WTC11 (cell line): ENCODE measurements at regions not wholly inside any gene's neighbourhood (a gene's known extent, or its start where the extent isn't known, plus 50 kb on each side); places are given as distances from the start of the nearest gene placed in this dataset.

Source experiments
- ATAC-seq: fragments of 200-7000 bp; cut with Tn5 transposase; 2 replicates; pipeline ENCODE4 v1.10.0; 2021; ENCODE audit warnings: mild to moderate bottlenecking, moderate library complexity
- CTCF ChIA-PET: fragments of 300-600 bp; sonication (Branson Sonifier 250); formaldehyde crosslinking; loops from one replicate; lab custom pipeline; 2021; ENCODE audit warnings: antibody characterized with exemption; lab: Charles Lee
- POLR2A ChIA-PET: fragments of 350-600 bp; sonication (Branson Sonifier 250); formaldehyde crosslinking; loops from one replicate; lab custom pipeline; 2021; ENCODE audit warnings: antibody characterized with exemption; lab: Charles Lee
- DNase-seq: peaks from one replicate; pipeline ENCODE4 v3.0.0; 2021; ENCODE audit warnings: low spot score
- H3K27ac Mint-ChIP-seq: 2 replicates; pipeline ENCODE4 v1.8.0; 2021; ENCODE audit warnings: mixed read lengths
- H3K27me3 Mint-ChIP-seq: 2 replicates; pipeline ENCODE4 v1.8.0; 2021; ENCODE audit warnings: low read depth, mild to moderate bottlenecking, moderate library complexity, mixed read lengths
- H3K36me3 Mint-ChIP-seq: 2 replicates; pipeline ENCODE4 v1.8.0; 2021; ENCODE audit warnings: mixed read lengths
- H3K4me1 Mint-ChIP-seq: 2 replicates; pipeline ENCODE4 v1.8.0; 2022; ENCODE audit warnings: mixed read lengths
- H3K4me3 Mint-ChIP-seq: 2 replicates; pipeline ENCODE4 v1.8.0; 2021; ENCODE audit warnings: mild to moderate bottlenecking, moderate library complexity, mixed read lengths
- H3K9me3 Mint-ChIP-seq: 2 replicates; pipeline ENCODE4 v1.8.0; 2021; ENCODE audit warnings: mixed read lengths
- ESRRA ChIP-seq: sonication (generic); formaldehyde crosslinking; IDR thresholded peaks from 2 replicates; pipeline ENCODE4 v1.8.1; 2022; ENCODE audit warnings: mild to moderate bottlenecking, missing genetic modification reagents, borderline replicate concordance
- ETV6 ChIP-seq: sonication (generic); formaldehyde crosslinking; IDR thresholded peaks from 2 replicates; pipeline ENCODE4 v1.8.1; 2022; ENCODE audit warnings: mild to moderate bottlenecking, missing genetic modification reagents
- FOXK1 ChIP-seq: sonication (generic); formaldehyde crosslinking; IDR thresholded peaks from 2 replicates; pipeline ENCODE4 v1.8.0; 2022; ENCODE audit warnings: mild to moderate bottlenecking, moderate library complexity, missing genetic modification reagents
- KAT7 ChIP-seq: sonication (generic); formaldehyde crosslinking; IDR thresholded peaks from 2 replicates; pipeline ENCODE4 v1.8.1; 2023; ENCODE audit warnings: missing genetic modification reagents, mild to moderate bottlenecking, borderline replicate concordance
- MYBL2 ChIP-seq: sonication (generic); formaldehyde crosslinking; IDR thresholded peaks from 2 replicates; pipeline ENCODE4 v1.8.1; 2023; ENCODE audit warnings: mild to moderate bottlenecking, moderate library complexity, missing genetic modification reagents
- NR2C2 ChIP-seq: sonication (generic); formaldehyde crosslinking; IDR thresholded peaks from 2 replicates; pipeline ENCODE4 v1.8.0; 2022; ENCODE audit warnings: mild to moderate bottlenecking, missing genetic modification reagents
- RELA ChIP-seq: sonication (generic); formaldehyde crosslinking; IDR thresholded peaks from 2 replicates; pipeline ENCODE4 v1.8.1; 2022; ENCODE audit warnings: missing genetic modification reagents, mild to moderate bottlenecking, borderline replicate concordance
- SMAD3 ChIP-seq: sonication (generic); formaldehyde crosslinking; IDR thresholded peaks from 2 replicates; pipeline ENCODE4 v1.8.0; 2022; ENCODE audit warnings: missing genetic modification reagents, mild to moderate bottlenecking, borderline replicate concordance
- SMAD4 ChIP-seq: sonication (generic); formaldehyde crosslinking; IDR thresholded peaks from 2 replicates; pipeline ENCODE4 v1.8.0; 2022; ENCODE audit warnings: mild to moderate bottlenecking, missing genetic modification reagents
- ZBTB43 ChIP-seq: sonication (generic); formaldehyde crosslinking; IDR thresholded peaks from 2 replicates; pipeline ENCODE4 v1.8.1; 2023; ENCODE audit warnings: mild to moderate bottlenecking, missing genetic modification reagents
- ZNF512 ChIP-seq: sonication (generic); formaldehyde crosslinking; IDR thresholded peaks from 2 replicates; pipeline ENCODE4 v1.8.1; 2022; ENCODE audit warnings: missing genetic modification reagents, borderline replicate concordance
- ZSCAN18 ChIP-seq: fragments of 250-450 bp; sonication (Bioruptor Pico); IDR thresholded peaks from 2 replicates; pipeline ENCODE4 v2.1.2; 2022; ENCODE audit warnings: mild to moderate bottlenecking, moderate library complexity
- TF ChIP-seq, protein P1 (sequence below): sonication (generic); formaldehyde crosslinking; IDR thresholded peaks from 2 replicates; pipeline ENCODE4 v1.8.1; 2022; ENCODE audit warnings: low read depth, missing genetic modification reagents, borderline replicate concordance
- TF ChIP-seq, protein P2 (sequence below): sonication (generic); formaldehyde crosslinking; IDR thresholded peaks from 2 replicates; pipeline ENCODE4 v1.8.1; 2022; ENCODE audit warnings: mild to moderate bottlenecking, missing genetic modification reagents, moderate library complexity, borderline replicate concordance
- TF ChIP-seq, protein P3 (sequence below): sonication (generic); formaldehyde crosslinking; IDR thresholded peaks from 2 replicates; pipeline ENCODE4 v1.8.0; 2022; ENCODE audit warnings: missing genetic modification reagents
- TF ChIP-seq, protein P4 (sequence below): fragments of 250-450 bp; sonication (Bioruptor Pico); IDR thresholded peaks from 2 replicates; pipeline ENCODE4 v1.8.0; 2021; ENCODE audit warnings: mild to moderate bottlenecking

DNA sequence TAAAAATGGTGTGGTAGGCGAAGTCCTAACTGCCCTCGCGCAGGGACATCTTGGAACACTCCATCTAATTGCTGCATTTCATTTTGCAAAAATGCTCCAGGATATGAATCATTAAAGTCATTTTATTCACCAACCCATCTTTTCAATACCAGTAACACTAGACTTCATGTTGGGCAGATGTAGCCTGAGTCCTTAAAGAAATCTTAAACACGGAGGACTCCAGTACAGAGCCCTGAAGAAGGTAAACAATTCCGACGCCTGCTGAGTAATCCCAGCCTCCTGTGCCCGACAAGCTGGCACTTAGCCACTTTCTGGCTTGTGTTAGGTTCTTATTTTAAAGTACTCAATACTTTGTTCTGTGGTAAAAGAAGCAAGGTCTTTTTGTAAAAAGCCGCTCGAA is 58.0 kb upstream of the IRS2 start (continued):
- TF ChIP-seq, protein P1, sequence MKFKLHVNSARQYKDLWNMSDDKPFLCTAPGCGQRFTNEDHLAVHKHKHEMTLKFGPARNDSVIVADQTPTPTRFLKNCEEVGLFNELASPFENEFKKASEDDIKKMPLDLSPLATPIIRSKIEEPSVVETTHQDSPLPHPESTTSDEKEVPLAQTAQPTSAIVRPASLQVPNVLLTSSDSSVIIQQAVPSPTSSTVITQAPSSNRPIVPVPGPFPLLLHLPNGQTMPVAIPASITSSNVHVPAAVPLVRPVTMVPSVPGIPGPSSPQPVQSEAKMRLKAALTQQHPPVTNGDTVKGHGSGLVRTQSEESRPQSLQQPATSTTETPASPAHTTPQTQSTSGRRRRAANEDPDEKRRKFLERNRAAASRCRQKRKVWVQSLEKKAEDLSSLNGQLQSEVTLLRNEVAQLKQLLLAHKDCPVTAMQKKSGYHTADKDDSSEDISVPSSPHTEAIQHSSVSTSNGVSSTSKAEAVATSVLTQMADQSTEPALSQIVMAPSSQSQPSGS (CRISPR knock-in tag): no peak
- no peak for TF ChIP-seq RELA (CRISPR knock-in tag)
- TF ChIP-seq, all 79 proteins: peak for 0

GRCh38 chr13:109843695-109844094 is 57.3 kb upstream of the IRS2 start:
- H3K27ac Mint-ChIP-seq: no peak overlapping the region
- H3K4me3 Mint-ChIP-seq: no peak overlapping the region
- no peak for TF ChIP-seq MYBL2 (CRISPR knock-in tag)
- TF ChIP-seq RELA (CRISPR knock-in tag): no peak
- TF ChIP-seq, protein P2, sequence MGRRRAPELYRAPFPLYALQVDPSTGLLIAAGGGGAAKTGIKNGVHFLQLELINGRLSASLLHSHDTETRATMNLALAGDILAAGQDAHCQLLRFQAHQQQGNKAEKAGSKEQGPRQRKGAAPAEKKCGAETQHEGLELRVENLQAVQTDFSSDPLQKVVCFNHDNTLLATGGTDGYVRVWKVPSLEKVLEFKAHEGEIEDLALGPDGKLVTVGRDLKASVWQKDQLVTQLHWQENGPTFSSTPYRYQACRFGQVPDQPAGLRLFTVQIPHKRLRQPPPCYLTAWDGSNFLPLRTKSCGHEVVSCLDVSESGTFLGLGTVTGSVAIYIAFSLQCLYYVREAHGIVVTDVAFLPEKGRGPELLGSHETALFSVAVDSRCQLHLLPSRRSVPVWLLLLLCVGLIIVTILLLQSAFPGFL (CRISPR knock-in tag): no peak
- TF ChIP-seq SMAD3: no peak
- no peak for TF ChIP-seq KAT7
- no peak for TF ChIP-seq FOXK1 (CRISPR knock-in tag)
- TF ChIP-seq ETV6: no peak
- no peaks in the 10 kb centered on the region for H3K27me3 Mint-ChIP-seq
- ChIA-PET POLR2A (no interaction called here), CTCF (no interaction called here)
- no peaks in the 10 kb centered on the region for H3K36me3 Mint-ChIP-seq
- no peaks in the 10 kb centered on the region for H3K9me3 Mint-ChIP-seq
- no peak for DNase-seq
- no peak for ATAC-seq
- 0 out of 2 replicates have a peak, but pooled peaks cover 2% of the 10 kb centered on the region for H3K4me1 Mint-ChIP-seq

GRCh38 chr13:109842212-109842920 is 56.0 kb upstream of the IRS2 start:
- H3K9me3 Mint-ChIP-seq: no peaks in the 10 kb centered on the region
- 0 out of 2 replicates have a peak, but pooled peaks cover 2% of the 10 kb centered on the region for H3K4me1 Mint-ChIP-seq
- no peak overlapping the region for H3K4me3 Mint-ChIP-seq
- ChIA-PET CTCF (no interaction called here), POLR2A (no interaction called here)
- H3K27ac Mint-ChIP-seq: no peak overlapping the region
- H3K27me3 Mint-ChIP-seq: no peaks in the 10 kb centered on the region
- ATAC-seq: no peak
- no peaks in the 10 kb centered on the region for H3K36me3 Mint-ChIP-seq
- TF ChIP-seq SMAD4 (CRISPR knock-in tag): no peak
- DNase-seq: no peak

DNA sequence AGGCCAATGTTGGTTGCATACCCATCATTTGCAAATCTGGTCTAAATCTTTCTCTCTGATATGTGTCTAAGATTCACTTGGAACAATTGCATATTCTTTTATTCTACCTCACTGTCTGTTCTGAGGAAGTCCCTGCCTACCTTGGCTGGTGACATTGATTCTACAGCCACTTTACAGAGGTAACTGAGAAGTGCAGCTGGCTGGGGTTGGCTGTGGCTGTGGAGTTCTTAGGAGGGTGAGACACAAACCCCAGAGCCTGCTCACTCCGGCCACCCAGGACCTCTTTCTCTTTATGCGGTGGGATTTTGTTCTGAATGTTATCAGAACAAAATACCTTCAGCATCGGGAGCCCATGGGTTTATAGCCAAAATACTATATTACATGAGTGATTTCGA is 54.5 kb upstream of the IRS2 start:
- Mint-ChIP-seq H3K27ac (no peak overlapping the region), H3K4me3 (no peak overlapping the region), H3K27me3 (no peaks in the 10 kb centered on the region), H3K36me3 (no peaks in the 10 kb centered on the region), H3K9me3 (no peaks in the 10 kb centered on the region), H3K4me1 (peaks cover 12% of the 10 kb centered on the region)
- DNase-seq (no peak), ATAC-seq (no peak)
- TF ChIP-seq, protein P3, sequence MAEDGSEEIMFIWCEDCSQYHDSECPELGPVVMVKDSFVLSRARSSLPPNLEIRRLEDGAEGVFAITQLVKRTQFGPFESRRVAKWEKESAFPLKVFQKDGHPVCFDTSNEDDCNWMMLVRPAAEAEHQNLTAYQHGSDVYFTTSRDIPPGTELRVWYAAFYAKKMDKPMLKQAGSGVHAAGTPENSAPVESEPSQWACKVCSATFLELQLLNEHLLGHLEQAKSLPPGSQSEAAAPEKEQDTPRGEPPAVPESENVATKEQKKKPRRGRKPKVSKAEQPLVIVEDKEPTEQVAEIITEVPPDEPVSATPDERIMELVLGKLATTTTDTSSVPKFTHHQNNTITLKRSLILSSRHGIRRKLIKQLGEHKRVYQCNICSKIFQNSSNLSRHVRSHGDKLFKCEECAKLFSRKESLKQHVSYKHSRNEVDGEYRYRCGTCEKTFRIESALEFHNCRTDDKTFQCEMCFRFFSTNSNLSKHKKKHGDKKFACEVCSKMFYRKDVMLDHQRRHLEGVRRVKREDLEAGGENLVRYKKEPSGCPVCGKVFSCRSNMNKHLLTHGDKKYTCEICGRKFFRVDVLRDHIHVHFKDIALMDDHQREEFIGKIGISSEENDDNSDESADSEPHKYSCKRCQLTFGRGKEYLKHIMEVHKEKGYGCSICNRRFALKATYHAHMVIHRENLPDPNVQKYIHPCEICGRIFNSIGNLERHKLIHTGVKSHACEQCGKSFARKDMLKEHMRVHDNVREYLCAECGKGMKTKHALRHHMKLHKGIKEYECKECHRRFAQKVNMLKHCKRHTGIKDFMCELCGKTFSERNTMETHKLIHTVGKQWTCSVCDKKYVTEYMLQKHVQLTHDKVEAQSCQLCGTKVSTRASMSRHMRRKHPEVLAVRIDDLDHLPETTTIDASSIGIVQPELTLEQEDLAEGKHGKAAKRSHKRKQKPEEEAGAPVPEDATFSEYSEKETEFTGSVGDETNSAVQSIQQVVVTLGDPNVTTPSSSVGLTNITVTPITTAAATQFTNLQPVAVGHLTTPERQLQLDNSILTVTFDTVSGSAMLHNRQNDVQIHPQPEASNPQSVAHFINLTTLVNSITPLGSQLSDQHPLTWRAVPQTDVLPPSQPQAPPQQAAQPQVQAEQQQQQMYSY: no peak
- TF ChIP-seq ZBTB43 (CRISPR knock-in tag): no peak
- TF ChIP-seq, protein P4, sequence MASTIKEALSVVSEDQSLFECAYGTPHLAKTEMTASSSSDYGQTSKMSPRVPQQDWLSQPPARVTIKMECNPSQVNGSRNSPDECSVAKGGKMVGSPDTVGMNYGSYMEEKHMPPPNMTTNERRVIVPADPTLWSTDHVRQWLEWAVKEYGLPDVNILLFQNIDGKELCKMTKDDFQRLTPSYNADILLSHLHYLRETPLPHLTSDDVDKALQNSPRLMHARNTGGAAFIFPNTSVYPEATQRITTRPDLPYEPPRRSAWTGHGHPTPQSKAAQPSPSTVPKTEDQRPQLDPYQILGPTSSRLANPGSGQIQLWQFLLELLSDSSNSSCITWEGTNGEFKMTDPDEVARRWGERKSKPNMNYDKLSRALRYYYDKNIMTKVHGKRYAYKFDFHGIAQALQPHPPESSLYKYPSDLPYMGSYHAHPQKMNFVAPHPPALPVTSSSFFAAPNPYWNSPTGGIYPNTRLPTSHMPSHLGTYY (CRISPR knock-in tag): no peak
- no peak for TF ChIP-seq ZSCAN18 (CRISPR knock-in tag)
- TF ChIP-seq ESRRA: no peak
- TF ChIP-seq NR2C2 (CRISPR knock-in tag): no peak
- TF ChIP-seq KAT7: no peak
- TF ChIP-seq ZNF512 (CRISPR knock-in tag): no peak
- ChIA-PET CTCF (no interaction called here), POLR2A (no interaction called here)
